Breast epithelium (tissue), 4 donors: ENCODE measurements at regions not wholly inside any gene's neighbourhood (a gene's known extent, or its start where the extent isn't known, plus 50 kb on each side); places are given as distances from the start of the nearest gene placed in this dataset.

Experiments used
- DNase-seq, 2 donors: peaks; one replicate each; pipeline ENCODE4 v3.0.0-alpha.2; 2019; ENCODE audit warnings: low spot score in 2 of 2
- H3K27ac ChIP-seq, 2 donors: fragments of 200-600 bp; sonication (generic) in 1 of 2; one replicate each; pipeline ENCODE4 v1.5.1; 2016 to 2019; ENCODE audit warnings: mild to moderate bottlenecking in 1 of 2
- H3K27me3 ChIP-seq, 2 donors: fragments of 200-600 bp; sonication (generic) in 1 of 2; one replicate each; pipeline versions ENCODE4 v1.5.1 to v1.6.0; 2017 to 2019; ENCODE audit warnings: control low read depth in 1 of 2, mild to moderate bottlenecking in 1 of 2
- H3K36me3 ChIP-seq: fragments of 200-600 bp; one replicate; pipeline ENCODE4 v1.5.1; 2019
- H3K4me1 ChIP-seq, 2 donors: fragments of 200-600 bp; sonication (generic); one replicate each; pipeline ENCODE4 v1.5.1; 2016 to 2019; ENCODE audit warnings: control low read depth in 1 of 2
- H3K4me3 ChIP-seq, 3 donors: fragments of 200-600 bp; sonication (generic); 1 replicate in 2 of 3; 2 replicates in 1 of 3; pipeline ENCODE4 v1.5.1; 2016 to 2019; ENCODE audit warnings: mild to moderate bottlenecking in 3 of 3, moderate library complexity in 2 of 3
- H3K9me3 ChIP-seq, 2 donors: fragments of 200-600 bp; sonication (generic) in 1 of 2; one replicate each; pipeline ENCODE4 v1.5.1; 2016 to 2019; ENCODE audit warnings: control low read depth in 1 of 2
- CTCF ChIP-seq, 3 donors: fragments of 450-650 bp; IDR thresholded peaks; one replicate each; pipeline ENCODE4 v1.5.1; 2016 to 2017; ENCODE audit warnings: antibody characterized with exemption in 3 of 3, mild to moderate bottlenecking in 3 of 3, moderate library complexity in 3 of 3
- POLR2A ChIP-seq: fragments of 450-650 bp; IDR thresholded peaks from one replicate; pipeline ENCODE4 v1.6.1; 2016; ENCODE audit warnings: antibody characterized with exemption, mild to moderate bottlenecking, moderate library complexity
- POLR2AphosphoS5 ChIP-seq, 3 donors: sonication (generic); formaldehyde crosslinking; IDR thresholded peaks; one replicate each; pipeline ENCODE4 v1.6.1; 2017; ENCODE audit warnings: antibody characterized with exemption in 3 of 3
- intact Hi-C: fragments of 100-400 bp; cut with DNase I; formaldehyde crosslinking; loops from one replicate; pipeline ENCODE4 v1.15.1; 2023; ENCODE audit warnings: low total_unique reads

- no peak overlapping the region for H3K4me3 ChIP-seq
- no peak for TF ChIP-seq CTCF (IDR thresholded peaks at IDR 0.05)
- no peaks in the 10 kb centered on the region for H3K9me3 ChIP-seq
- intact Hi-C loops = loop anchor here (5.0 kb wide), 1 partner anchor 878 kb away; no protein-coding TSS in a partner anchor
- no peaks in the 10 kb centered on the region for H3K27me3 ChIP-seq
- H3K4me1 ChIP-seq = no peaks in the 10 kb centered on the region
- H3K36me3 ChIP-seq = no peaks in the 10 kb centered on the region
- no peak overlapping the region for H3K27ac ChIP-seq
- no peak for DNase-seq
Observed at GRCh38 chr4:23674694-23675093, 215.2 kb downstream of the PPARGC1A start.

- no peak for DNase-seq
- H3K27me3 ChIP-seq = no peaks in the 10 kb centered on the region
- intact Hi-C loops = no loop called here
- TF ChIP-seq POLR2A (no peak), POLR2AphosphoS5 (IDR thresholded peaks at IDR 0.05) (no peak), CTCF (IDR thresholded peaks at IDR 0.05) (no peak)
- H3K4me1 ChIP-seq = no peaks in the 10 kb centered on the region
- H3K9me3 ChIP-seq = no peaks in the 10 kb centered on the region
- H3K27ac ChIP-seq = no peak overlapping the region
- no peaks in the 10 kb centered on the region for H3K36me3 ChIP-seq
- no peak overlapping the region for H3K4me3 ChIP-seq
Observed at GRCh38 chr4:23667659-23668058, 222.2 kb downstream of the PPARGC1A start.

- H3K4me3 ChIP-seq = no peak overlapping the region
- intact Hi-C loops = no loop called here
Observed at GRCh38 chr4:23660865-23661264, 229.0 kb downstream of the PPARGC1A start.

GRCh38 chr4:23654791-23655190 lies 235.1 kb downstream of the PPARGC1A start:
- H3K4me1 ChIP-seq = no peaks in the 10 kb centered on the region
- no peak overlapping the region for H3K27ac ChIP-seq
- intact Hi-C loops = no loop called here
- no peaks in the 10 kb centered on the region for H3K27me3 ChIP-seq
- DNase-seq = no peak
- H3K9me3 ChIP-seq = peaks cover 0 to 12% of the 10 kb centered on the region in 2 donors
- TF ChIP-seq CTCF (IDR thresholded peaks at IDR 0.05) (no peak), POLR2A (no peak), POLR2AphosphoS5 (IDR thresholded peaks at IDR 0.05) (no peak)
- H3K4me3 ChIP-seq = no peak overlapping the region
- no peaks in the 10 kb centered on the region for H3K36me3 ChIP-seq

More at GRCh38 chr4:23660865-23661264, 229.0 kb downstream of the PPARGC1A start:
- no peak for DNase-seq
- no peaks in the 10 kb centered on the region for H3K4me1 ChIP-seq
- TF ChIP-seq POLR2A = no peak
- TF ChIP-seq CTCF (IDR thresholded peaks at IDR 0.05) = no peak
- TF ChIP-seq POLR2AphosphoS5 (IDR thresholded peaks at IDR 0.05) = no peak
- no peaks in the 10 kb centered on the region for H3K27me3 ChIP-seq
- no peaks in the 10 kb centered on the region for H3K36me3 ChIP-seq
- H3K9me3 ChIP-seq = peaks cover 0 to 2% of the 10 kb centered on the region in 2 donors
- no peak overlapping the region for H3K27ac ChIP-seq

DNA sequence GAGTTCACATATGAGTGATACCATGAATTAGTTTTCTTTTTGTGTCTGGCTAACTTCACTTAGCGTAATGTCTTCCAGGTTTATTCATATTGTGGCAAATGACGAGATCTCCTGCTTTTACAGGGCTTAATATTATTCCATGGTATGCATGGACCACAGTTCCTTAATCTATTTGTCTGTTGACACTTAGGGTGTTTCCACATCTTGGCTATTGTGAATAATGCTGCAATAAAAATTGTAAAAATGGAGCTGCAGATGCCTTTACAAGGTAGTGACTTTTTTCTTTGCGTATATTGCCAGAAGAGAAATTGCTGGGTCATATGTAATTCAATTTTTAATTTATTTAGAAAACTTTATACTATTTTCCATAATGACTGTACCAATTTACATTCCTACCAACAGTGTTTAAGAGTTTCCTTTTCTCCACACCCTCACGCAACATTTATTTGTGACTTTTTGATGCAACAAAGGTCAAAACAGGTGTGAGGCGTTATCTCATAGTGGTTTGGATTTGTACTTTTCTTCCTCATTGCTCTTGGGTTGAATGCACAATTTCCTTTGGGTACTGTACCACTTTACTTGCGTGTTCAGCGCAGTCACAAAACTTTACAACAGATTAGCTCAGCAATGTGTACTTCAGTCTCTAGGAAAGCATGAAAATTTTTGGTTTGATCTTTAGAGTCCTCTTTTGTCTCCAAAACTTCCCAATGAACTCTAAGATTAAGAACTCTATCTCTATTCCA lies 240.8 kb downstream of the PPARGC1A start:
- no peaks in the 10 kb centered on the region for H3K4me1 ChIP-seq
- H3K27ac ChIP-seq = no peak overlapping the region
- intact Hi-C loops = no loop called here
- H3K36me3 ChIP-seq = no peaks in the 10 kb centered on the region
- TF ChIP-seq CTCF (IDR thresholded peaks at IDR 0.05) (no peak), POLR2AphosphoS5 (IDR thresholded peaks at IDR 0.05) (no peak), POLR2A (no peak)
- DNase-seq = no peak
- no peak overlapping the region for H3K4me3 ChIP-seq
- no peaks in the 10 kb centered on the region for H3K27me3 ChIP-seq
- H3K9me3 ChIP-seq = no peaks in the 10 kb centered on the region
